ENCODE measurements at regions not wholly inside any gene's neighbourhood (a gene's known extent, or its start where the extent isn't known, plus 50 kb on each side); places are given as distances from the start of the nearest gene placed in this dataset.
A peak's percentile ranks its signal among the peaks of the same experiment; 100 is the strongest.

DNA sequence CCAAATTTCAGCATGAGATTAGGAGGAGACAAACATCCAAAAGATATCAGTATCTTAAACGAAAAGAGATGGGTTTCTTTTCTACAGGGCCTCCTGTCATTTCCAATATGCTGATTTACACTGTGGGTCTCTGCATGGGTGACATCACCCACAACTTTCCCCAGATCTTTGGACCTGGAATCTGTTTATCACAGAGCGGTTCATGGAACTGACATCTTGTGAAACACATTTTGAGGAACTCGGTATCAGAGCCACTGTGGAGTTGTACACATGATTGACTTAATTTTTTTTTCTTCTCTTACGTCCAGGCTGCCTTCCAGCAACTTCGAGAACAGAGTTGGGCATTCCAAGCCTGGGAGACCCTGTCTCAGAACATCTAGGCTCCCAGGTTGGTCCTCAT lies 80.2 kb upstream of the SERP2 start:
- DNase-seq: no peak

DNA sequence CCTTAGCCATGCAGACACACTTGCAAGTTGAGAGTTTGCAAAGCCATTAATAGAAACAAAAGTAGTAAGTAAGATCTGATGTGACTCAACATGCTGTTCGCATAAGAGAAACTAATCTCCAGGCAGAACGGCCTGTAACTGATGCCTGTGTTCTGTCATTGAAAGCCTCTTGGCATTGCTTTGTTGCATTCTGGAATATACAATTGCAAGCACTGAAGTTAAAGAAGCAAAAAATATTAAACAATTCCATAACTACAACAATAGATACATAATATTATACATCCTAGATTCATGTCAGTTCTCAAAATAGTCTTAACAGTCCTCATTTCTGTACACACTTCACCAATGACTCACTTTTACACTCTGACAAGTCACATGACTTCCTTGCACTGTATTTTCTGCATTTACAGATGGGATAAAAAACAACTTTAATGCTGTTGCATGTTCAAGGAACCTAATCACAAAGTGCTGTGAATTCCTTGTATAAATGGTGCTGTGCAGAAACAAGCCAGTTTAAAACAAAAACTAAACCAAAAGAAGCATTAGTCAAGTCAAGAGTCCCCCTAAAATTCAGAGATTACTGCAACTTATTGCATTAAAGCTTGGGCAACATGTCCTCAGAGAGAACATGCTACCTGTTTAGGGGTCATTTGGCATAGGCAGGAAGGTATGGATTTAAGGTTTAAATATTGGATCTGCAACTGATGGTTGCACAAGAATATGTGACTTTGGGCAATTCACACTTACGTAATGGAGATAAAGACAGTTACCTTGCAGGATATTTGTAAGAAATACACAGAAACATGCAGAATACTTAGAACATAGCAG lies 79.5 kb upstream of the SERP2 start:
- no peak for DNase-seq

GRCh38 chr13:44294876-44295275 lies 78.7 kb upstream of the SERP2 start:
- DNase-seq: no peak

DNA sequence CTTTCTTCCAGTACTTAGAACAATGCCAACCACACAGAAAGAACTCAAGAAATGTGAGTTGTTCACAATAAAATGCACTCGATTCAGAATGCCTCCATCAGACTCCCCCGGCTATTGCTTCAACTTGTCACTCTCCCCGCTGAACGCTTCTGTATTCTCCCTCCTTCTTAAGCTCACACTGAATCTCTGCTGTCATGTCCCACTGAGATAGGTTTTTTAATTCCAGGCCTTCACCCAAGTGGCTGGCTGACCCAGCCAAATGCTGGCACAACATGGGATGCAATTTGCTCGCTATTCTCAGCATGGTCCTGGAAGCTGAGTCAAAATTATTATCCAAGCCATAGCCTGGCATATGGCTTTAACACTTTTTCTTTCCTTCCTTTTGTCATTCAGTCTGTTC lies 76.8 kb upstream of the SERP2 start:
- no peak for DNase-seq

GRCh38 chr13:44298314-44298713 lies 75.3 kb upstream of the SERP2 start:
- no peak for DNase-seq

- DNase-seq: no peak
Measured at GRCh38 chr13:44299152-44299943, 74.3 kb upstream of the SERP2 start.

GRCh38 chr13:44300895-44301638 lies 72.6 kb upstream of the SERP2 start:
- no peak for DNase-seq

DNA sequence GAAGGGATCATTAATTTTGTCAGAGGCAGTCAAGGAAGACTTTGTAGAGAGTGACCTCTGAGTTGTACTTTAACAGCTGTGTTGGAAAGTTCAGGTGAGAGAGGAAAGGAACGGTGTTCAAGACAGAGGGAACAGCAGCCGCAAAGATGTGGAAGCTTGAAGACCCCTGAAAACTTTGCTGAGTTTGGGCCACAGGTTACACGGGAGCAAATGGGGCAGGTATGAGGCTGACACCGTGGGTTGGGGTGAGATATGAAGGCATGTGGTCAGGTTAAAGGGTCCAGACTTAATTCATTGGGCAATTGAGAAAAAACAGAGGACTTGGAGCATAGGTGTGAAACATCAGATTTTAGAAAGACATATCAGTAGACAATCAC lies 72.0 kb upstream of the SERP2 start:
- DNase-seq: no peak

DNA sequence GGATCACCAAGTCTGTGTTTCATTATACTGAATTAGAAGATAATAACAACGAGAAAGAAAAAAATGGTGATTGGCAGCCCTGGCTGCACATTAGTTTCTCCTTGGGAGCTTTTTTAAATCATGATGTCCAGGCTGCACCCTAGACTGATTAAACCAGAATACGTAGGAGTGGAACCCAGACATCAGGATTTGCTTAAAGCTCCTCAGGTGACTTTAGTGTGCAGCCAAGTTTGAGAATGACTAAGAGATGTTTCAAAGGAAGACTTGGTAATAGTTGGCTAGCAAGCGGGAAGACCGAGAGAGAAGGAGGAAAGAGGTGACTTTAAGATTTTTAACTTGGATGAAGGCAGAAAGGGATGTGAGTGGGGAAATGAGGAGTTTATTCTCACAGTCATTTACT lies 71.4 kb upstream of the SERP2 start:
- no peak for DNase-seq

DNA sequence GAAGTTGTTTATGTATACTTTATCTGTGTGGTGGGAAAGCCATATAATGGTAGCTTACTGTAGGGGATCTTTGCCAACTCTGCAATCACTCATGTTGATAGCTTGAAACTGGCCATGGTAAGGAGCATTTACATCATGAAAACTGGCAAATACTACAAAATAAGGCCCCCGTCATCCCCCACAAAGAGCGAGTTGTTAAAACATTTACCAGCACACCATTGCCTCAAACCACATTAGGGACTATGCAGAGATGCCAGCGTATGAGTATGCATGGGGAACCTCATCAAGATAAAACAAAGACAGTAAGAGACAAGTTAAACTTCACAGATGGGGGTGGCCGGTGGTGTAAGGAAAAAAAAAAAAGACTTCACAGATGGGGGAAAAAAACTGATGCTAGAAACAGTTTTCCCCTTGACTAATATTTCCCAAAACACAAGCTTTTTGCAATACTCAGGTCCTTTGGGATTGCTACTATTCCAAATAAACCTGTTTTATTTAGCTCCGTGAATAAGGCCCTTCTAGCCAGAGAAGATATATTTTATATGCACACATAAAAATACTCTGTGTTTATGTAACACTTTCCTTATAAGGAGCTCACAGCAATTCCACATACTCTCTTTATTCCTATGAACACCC lies 70.6 kb upstream of the SERP2 start:
- peak; percentile 21 for DNase-seq

DNA sequence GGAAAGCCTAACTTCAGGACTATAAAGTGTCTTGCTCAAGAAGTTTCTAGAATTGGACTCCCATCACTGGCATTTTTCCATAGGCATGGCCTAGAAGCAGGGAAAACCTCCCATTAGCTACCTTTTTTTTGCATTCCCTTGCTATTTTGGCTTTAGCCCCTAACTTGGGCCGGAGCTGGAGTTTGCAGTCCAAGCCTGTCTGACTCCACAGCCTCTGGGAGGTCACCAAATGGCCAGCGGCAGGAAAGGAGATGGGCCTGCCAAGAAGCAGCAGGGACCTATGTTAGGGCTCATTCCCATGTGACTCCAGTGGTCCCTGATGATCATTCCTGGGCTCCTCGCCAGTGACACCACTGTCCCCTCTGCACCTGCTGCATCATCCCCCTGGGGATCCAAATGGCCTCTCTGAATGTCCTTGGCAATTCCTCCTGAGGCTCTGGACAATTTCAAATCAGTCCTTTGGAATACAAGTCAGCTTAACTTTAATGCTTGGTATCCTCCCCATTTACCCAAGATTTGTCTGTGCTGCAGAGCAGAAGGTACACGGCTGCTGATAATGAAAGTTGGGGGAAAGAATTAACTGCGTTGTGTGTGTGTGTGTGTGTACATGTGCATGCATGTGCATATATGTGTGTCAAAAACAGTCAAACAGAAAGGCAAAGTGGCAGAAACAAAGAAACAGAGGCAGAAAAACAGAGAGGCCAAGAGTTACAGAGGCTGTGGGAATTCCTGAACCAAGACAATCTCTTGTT lies 69.8 kb upstream of the SERP2 start:
- DNase-seq: no peak

GRCh38 chr13:44304433-44304725 lies 69.2 kb upstream of the SERP2 start:
- no peak for DNase-seq

DNA sequence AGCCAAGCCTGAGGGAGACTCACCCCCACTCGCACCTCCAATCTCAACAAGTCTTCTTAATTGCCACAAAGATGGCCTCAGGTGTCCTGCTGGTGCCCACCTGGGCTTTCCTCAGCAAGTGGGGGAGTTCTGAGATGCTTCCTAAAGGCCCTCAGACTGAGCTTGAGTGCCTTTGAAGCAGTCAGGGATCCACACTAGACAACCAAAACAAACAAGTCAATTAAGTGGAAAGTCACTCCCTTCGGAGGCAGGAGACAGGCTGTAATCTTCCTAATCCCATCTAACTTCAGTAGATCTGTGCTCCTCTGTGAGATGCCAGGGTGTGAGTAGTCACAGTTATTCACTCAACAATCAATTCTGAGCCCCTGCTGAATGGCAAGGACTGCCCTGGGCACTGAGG lies 68.3 kb upstream of the SERP2 start:
- no peak for DNase-seq

DNA sequence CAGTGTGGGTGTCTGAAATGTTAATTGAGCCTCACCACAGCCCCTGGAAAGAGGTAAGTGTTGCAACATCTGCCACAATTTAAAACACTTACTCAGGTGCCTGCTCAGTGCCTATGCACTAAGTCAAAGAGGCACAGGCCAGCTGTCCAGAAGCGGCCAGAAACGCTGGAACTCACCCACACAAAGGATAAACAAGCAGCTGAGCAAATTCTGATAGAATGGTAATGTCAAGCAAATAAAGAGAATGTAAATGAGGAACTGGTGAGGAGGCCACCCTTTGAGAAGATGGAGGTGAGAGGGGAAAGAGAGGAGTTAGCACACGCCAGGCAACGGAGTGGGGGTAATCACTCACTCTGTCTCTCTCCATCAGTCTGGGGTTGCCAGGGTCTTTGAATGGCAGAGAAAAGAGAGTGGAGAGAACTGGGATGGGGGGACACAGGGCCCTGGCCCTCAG lies 67.7 kb upstream of the SERP2 start:
- DNase-seq: no peak

- no peak for DNase-seq
Measured at GRCh38 chr13:44306371-44307192, 67.0 kb upstream of the SERP2 start.

DNA sequence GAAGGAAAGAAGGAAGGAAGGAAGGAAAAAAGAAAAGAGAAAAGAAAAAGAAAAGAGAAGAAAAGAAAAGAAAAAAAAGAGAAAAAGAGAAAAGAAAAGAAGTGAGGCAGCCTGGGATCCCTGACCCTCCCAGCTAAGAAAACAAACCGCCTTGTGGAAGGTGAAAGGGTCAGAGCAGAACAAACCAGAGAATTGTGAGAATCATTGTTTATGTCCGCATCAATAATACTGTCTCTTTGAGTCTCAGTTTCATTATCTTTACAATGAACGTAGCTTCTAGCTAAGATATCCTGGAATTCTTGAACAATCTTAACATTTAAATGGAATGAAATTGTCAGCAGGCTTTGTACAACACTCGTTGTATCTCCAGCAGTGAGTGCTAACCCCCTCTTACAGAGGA lies 66.4 kb upstream of the SERP2 start:
- no peak for DNase-seq

GRCh38 chr13:44307844-44308243 lies 65.8 kb upstream of the SERP2 start:
- DNase-seq: no peak

DNA sequence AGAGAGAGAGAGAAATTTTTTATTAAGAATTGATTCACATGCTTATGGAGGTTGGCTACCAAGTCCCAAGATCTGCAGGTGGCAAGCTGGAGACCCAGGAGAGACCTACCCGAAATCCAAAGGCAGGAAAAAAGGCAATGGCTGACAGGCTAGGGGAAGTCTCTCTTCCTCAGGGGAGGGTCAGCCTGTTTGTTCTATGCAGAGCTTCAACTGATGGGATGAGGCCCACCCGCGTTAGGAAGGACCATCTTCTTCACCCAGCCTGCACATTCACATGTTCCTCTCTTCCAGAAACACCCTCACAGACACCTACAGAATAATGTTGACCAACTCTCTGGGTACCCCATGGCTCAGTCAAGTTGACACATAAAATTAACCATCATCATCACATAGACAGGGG lies 65.3 kb upstream of the SERP2 start:
- DNase-seq: no peak

GRCh38 chr13:44309794-44310757 lies 63.5 kb upstream of the SERP2 start:
- no peak for DNase-seq

DNA sequence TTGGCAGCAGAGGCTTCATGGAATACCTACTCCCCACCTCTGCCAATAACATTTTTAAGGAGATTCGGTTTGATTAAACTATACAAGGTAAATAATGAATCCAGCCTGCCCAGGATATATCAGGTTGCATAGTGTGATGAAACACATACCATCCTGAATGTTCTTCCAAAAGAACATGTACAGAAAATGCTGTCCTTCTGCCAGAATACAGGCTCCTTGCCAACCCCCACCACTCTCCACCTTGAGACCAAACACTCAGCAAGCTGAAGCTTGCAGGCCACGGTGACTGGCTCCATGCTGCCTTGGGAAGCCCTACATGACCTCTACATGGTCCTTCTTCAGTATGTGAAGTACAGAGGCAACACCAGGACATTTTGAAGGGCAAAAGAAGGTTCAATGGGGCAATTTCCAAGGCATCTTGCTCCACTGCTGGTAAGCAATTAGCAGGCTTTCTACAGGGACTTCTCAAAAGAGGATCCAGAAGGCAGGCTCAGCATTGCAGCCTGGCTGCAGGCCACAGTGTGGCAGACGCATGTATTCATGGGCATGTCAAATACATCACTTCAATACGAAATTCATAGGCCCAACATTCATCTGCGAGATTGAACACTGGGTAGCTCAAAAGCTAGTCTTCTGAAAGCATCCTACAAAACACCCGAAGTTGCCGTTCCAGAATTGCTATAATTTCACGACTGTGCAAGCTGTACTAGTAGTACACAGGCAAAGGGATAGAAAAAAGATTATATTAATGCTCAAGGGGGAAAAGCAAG lies 62.4 kb upstream of the SERP2 start:
- no peak for DNase-seq

All from hematopoietic multipotent progenitor cell treated with erythropoietin and hydrocortisone succinate and interleukin-3 and kit ligand, for 6 days (in vitro differentiated cells).